GM19099 (cell line): ENCODE measurements at regions not wholly inside any gene's neighbourhood (a gene's known extent, or its start where the extent isn't known, plus 50 kb on each side); places are given as distances from the start of the nearest gene placed in this dataset.

Source experiments
- POLR2A ChIP-seq: IDR thresholded peaks from 3 replicates; pipeline ENCODE4 v1.6.1; 2011; ENCODE audit warnings: low read depth; ENCODE audit not compliant: insufficient read length; ENCODE audit errors: extremely low read depth

DNA sequence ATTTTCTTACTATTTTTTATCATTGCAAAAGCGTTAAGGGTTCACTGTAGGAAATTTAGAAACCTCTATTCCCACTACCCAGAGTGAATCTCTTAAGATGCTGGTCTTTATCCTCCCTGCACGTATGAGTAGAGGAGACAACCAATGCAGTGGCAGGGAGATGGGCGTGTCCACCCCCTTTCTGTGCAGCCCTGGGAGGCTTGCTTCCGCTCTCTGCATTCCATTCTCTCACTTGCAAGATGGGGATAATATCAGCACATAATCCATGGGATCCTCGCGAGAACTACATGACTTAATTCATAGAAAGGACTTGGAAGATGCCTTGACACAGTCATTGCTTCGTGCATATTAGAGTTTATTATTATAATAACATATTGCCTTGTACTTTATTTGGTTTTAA, 196.2 kb downstream of the KLF6 start:
- no peak for TF ChIP-seq POLR2A

DNA sequence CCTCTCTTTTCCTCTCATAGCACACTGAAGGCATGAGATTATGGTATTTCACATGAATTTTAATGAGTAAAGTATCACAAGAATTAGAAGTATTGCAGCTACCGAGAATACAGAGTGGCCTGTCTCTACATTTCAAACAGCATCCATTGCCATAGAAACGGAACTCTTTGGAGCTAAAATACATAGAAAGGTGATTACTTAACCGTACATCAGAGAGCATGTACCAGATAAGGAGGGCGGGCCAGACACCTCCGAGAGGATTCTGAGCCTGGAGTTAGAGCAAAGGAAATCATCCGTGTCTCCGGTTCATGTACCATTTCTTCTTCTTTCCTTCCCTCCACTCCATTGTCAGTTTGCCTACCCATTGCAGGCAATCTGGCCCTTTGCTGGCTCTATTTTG, 196.7 kb downstream of the KLF6 start:
- no peak for TF ChIP-seq POLR2A

DNA sequence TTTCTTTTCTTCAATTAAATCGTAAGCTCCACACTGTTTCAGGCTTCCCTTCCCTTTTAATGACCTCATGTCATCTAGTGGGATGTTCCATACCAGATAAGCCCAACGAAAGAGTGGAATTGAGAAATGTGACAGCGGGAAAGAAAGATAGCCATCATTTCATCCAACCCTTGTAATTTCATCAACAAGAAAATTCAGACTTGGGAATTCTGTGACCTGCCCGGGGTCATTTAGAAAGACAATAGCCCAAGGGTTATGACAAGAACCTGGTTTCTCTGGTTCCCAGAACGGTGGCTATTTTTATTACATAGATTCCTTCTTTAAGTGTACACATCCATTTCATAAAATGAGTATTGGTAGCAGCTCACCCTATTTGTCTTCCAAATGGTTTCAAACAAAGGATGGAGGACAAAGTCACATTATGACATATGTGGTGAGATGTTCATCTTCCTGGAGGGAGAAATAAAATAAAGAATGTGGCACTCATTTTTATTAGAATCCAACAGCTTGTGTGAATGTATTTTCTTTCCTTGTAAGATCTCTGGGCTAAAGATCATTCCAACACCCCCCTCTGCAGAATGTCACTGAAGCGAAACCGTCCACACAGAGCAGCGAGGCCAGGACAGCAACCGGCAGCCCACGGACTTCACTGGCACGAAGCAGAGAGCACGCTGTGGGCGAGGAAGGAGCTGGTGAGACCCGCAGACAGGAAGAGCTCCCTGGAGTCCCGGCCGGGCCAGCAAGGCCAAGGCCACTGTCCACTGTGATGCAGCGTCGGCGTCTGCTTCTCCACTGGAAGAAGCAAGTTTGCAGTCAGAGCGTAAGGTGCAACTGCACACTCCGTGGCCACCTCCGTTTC, 199.9 kb downstream of the KLF6 start:
- no peak for TF ChIP-seq POLR2A

DNA sequence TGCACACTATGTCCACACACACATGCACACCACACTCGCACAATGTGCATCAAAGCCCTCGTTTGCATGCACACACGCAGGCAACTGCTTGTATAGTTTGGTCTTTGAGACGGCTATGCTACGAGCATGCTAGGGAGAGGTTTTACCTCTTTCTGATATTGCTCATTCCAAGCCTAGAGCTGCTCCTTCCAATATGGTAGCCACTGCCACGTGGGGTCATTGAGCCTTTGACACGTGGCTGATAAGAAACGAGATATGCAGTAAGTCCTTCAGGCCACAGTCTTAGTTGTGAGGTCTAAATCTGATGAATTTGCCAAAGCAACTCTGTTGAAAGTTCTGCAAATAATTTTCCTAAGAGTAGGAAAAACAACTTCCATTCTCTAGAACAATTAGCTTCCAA, 204.4 kb downstream of the KLF6 start:
- TF ChIP-seq POLR2A: no peak

DNA sequence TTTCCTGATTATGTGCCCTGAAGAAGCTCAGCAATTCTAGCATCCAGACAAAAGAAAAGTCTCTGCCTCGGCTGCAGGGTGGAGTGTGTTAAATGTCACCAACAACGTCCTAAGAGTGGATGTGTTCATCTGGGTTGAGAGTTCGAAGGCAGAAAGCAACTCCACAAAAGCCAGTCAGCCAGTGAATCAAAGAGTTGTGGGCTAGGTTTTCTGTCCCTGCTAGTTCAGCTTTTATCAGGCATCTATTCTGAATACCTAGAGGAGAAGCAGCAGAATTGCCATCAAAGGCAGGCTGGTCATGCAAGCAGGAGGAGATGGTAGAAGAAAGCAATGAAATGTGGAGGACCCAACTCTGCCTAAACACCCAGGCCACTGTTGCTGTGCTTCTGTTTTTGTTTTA, 205.2 kb downstream of the KLF6 start:
- no peak for TF ChIP-seq POLR2A

DNA sequence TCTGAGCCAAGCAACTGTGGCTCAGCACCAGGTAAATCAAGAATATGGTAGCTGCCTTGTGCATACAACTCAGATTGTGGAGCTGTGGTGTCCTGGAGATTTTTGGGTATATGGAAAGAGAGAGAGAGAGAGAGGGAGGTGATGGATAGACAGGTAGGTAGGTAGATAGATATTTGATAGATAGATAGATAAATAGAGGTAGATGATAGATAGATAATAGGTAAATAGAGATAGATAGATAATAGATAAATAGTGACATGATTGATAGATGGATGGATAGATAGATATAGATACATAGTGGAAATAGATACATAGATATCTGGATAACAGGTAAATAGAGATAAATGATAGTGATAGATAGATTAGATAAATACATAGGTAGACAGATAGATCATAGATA, 206.3 kb downstream of the KLF6 start:
- no peak for TF ChIP-seq POLR2A

DNA sequence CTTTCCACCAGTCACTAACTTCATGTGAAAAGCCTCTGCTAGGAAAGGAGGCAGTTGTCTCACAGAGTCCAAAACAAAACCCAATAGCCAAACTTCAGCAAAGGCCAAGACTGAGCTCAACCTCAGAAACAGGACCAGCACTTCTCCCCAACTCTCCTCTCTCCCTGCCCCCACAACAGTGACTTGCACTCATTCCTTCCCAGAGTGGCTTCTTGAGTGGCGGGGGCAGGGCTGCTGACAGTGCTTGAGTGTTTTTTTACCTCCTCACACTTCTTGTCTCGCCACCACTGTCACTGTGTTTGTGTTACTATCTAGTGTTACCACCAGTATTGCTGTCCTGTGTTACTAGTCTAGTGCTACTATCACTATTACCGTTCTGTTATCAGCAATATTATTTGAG, 206.8 kb downstream of the KLF6 start:
- TF ChIP-seq POLR2A: no peak

DNA sequence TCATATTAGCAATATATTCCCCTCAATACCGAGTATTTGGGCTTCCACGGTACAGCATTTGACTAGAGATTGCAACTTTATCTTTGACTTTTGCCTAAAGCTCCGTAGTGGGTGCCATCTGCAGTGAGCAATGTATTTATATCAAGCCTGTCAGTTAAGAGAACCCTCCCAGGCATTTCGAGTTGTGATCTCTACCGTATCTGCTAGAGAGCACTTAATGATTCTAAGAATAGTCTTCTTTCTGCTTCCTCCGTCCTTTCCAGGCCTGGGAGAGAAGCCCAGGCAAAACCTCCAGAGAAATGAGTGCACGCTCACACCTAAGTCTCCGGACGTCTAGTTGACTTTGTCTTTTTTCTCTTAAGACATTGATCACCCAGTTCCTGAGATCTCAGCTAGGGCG, 210.6 kb downstream of the KLF6 start:
- TF ChIP-seq POLR2A: no peak

DNA sequence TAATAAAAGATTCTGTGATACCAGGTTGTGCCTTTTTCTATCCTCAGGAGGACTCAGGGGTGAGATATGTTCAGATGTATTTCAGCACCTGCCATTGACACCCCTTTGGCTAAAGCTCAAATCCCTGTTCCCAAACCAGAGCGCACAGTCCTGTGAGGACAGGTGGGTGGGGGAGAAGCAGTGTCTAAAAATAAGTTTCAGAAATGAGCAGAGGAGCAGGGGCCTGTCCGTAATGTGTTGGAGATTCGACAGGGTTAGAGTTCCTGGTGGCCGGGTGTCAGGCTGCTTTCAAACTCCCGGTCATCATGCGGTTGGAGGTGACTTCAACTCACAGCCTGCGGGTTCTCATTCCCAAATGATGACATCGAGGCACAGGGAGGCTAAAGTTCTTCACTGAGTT, 211.5 kb downstream of the KLF6 start:
- no peak for TF ChIP-seq POLR2A

DNA sequence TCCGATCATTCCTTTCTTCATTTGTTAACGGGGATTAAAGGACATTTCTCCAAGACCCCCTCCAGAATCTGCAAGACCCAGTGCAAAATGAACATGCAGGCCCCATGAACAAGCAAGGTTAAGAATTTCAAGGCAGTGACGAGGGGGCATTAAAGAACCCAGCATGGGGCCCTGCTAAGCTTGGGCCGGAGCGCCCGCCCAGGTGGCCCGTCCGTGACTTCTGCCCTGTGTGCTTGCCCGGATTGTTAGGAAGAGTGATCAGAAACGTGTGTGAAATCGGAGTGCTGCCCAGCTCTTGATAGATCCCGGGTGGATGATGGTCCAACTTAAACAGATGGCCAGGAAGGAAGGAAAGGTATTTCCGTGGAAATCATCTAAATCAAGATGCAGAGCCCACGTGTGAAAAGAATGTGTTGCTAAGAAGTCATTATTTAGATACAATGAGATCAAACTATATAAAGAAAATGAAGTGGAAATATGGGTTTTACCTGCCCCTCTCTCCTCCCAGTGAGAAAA, 213.6 kb downstream of the KLF6 start:
- no peak for TF ChIP-seq POLR2A

DNA sequence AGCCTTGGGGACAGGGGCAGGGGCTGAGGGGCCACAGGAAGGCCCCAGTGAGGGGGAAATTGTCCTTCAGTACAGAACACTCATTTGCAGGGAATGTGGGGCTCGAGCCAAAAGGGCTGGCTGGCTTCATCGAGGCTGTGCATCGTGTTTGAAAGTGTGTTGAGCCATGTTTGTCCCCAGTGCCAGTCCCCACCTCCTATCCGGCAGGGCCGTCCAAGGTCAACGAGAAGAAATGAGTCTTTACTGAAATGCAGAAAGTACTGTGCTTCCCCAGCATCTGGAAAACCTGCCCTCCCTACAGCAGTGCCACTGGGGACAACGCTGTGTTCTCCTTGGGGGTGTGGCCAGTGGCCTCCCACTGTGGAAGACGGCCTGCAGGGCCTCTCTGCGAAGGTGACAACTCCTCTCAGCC, 214.1 kb downstream of the KLF6 start:
- TF ChIP-seq POLR2A: no peak

DNA sequence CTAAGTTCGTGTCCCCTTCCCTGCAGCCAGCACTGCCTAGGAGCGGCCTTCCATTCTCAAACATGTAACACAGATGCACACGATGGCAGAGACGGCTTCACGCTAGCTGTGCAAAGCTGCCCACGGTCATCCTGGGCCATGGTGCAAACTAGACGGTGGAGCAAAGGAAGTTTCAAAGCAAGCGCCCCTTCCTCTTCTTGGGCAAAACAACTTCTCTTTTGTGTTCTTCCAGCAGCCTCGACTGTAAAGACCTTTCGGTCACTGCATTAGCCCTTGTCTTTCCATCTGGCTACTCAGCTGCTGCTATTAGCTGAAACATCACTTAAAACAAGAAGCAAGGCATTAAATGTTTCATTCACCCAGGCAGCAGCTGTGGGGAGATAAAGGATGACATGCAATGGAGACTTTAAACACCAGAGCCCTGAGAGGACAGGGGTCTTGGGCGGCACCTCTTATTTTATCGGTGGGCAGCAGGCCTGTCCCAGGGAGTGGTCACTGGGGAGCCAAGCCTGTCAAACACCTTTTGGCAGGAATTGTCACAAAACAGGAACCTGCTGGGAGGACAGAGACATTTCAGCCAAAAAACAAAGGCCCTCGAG, 214.8 kb downstream of the KLF6 start:
- no peak for TF ChIP-seq POLR2A

DNA sequence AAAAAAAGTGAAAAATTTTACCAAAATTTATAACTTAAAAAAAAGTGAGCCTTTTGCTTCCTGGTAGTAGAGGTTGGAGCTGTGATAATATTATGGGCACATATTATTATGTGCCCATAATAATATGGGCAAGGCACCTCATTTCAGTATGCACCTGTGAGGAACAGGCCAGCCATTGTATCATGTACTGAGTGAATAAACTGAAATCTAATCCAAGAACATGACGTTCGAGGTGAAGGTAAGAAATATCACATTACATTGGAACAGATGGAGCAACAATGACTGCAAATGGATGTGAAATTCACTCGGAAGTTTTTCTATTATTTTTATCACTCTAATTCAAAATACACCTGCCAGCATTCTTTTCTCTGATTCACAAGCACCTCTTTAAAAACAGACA, 216.0 kb downstream of the KLF6 start:
- no peak for TF ChIP-seq POLR2A

DNA sequence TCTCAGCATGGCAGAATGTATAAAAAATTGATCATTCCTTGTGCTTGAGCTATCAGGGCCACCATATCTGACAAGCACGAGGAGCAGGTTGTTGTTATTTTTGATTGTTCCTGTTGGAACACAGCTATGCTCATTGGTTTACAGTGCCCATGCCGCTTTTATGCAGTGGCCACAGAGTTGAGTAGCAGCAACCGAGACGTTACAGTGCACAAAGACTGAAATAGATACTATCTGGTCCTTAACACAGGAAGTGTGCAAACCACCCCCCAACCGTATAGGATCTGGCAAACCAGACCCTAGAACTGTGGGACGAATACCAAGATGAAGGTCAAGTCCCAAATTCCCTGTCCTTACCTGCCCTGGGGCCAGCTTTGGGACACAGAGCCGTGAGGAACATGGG, 216.6 kb downstream of the KLF6 start:
- TF ChIP-seq POLR2A: no peak

DNA sequence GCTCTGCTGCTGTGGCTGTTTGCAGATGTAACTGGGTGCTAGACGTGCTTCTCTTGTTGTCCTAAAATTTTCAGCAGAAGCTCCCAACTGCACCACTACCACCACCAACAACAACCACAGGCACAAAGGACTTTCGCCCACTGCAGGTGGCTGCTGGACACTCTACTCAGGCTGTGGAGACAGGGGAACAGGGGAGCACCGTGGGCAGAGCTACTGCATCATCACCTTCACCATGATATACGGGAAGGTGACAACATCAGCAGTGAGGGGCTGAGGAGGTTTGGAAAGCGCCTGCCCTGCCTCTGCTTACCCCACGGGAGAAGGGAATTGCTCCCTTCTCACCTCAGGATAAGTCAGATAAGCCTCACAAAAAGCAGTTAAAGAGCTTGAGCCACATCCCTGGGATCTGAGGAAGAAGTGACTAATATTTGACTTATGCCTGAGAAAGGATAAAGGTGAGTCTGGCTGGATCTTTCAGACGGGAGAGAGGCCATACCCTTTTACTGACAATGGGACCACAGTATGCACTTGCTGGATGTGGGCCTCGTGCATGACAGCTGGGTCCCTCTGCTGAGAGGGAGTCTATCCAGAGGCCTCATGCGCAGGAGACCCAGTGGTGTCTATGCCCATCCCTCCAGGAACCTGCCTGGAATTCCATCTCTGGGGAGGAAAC, 217.6 kb downstream of the KLF6 start:
- no peak for TF ChIP-seq POLR2A

DNA sequence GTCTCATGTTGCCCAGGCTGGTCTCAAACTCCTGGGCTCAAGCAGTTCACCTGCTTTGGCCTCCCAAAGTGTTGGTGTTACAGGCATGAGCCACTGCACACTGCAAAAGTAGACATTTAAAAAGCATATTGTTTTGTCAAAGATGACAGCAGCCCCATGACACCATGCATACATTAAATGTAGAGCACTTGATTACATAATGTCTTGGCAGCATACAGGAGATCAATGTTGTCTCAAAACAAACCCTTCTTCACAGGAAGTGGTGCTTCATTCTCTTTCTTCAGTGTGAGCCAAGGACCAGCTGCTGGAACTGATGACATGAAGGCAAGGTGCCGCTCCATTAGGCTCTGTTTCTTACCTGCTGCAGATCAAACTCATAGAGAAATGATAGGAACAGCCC, 218.4 kb downstream of the KLF6 start:
- TF ChIP-seq POLR2A: no peak
